GM12892 (cell line): ENCODE measurements at regions not wholly inside any gene's neighbourhood (a gene's known extent, or its start where the extent isn't known, plus 50 kb on each side); places are given as distances from the start of the nearest gene placed in this dataset.
"Not testable (repeated sequence)": the region's sequence is repeated elsewhere in the genome, so short reads cannot be mapped to it uniquely, and the experiment has no call there.

ENCODE experiments used
- POLR2A ChIP-seq: IDR thresholded peaks from 2 replicates; pipeline ENCODE4 v1.6.1; 2011; ENCODE audit warnings: low read depth, low read length, control low read depth
- TAF1 ChIP-seq: IDR thresholded peaks from 2 replicates; pipeline ENCODE4 v1.6.1; 2011; ENCODE audit warnings: low read depth, mild to moderate bottlenecking, control low read depth, low read length, borderline replicate concordance

GRCh38 chr12:46058697-46059096 is 68.3 kb upstream of the SCAF11 start:
- TF ChIP-seq POLR2A, TAF1: not testable (repeated sequence)
